DOHH2 (cell line): ENCODE measurements at regions not wholly inside any gene's neighbourhood (a gene's known extent, or its start where the extent isn't known, plus 50 kb on each side); places are given as distances from the start of the nearest gene placed in this dataset.

Source experiments
- H3F3A ChIP-seq: fragments of 200-600 bp; sonication (generic), shearing (Covaris generic); 2 replicates; pipeline ENCODE4 v1.6.0; 2016; ENCODE audit warnings: antibody characterized with exemption, mild to moderate bottlenecking; ENCODE audit not compliant: control insufficient read depth, insufficient read depth
- H3K27ac ChIP-seq: fragments of 200-600 bp; sonication (generic); 2 replicates; pipeline ENCODE4 v1.5.1; 2014; ENCODE audit warnings: low read depth, mild to moderate bottlenecking, low read length, moderate library complexity
- H3K27me3 ChIP-seq: fragments of 200-600 bp; sonication (generic); 2 replicates; pipeline ENCODE4 v1.6.1; 2014; ENCODE audit warnings: mild to moderate bottlenecking, low read length, mixed read lengths; ENCODE audit not compliant: control insufficient read depth
- H3K36me3 ChIP-seq: fragments of 200-600 bp; sonication (generic); 2 replicates; pipeline ENCODE4 v1.6.1; 2014; ENCODE audit warnings: mild to moderate bottlenecking, low read length, moderate library complexity, mixed read lengths; ENCODE audit not compliant: control insufficient read depth
- H3K4me1 ChIP-seq: fragments of 200-600 bp; sonication (generic); 2 replicates; pipeline ENCODE4 v1.6.1; 2014; ENCODE audit warnings: mild to moderate bottlenecking, low read length, mixed read lengths; ENCODE audit not compliant: control insufficient read depth
- H3K4me2 ChIP-seq: fragments of 200-600 bp; sonication (generic); 2 replicates; pipeline ENCODE4 v1.6.0; 2014; ENCODE audit warnings: mild to moderate bottlenecking, low read length, moderate library complexity
- H3K4me3 ChIP-seq: fragments of 200-600 bp; sonication (generic); 2 replicates; pipeline ENCODE4 v1.5.1; 2014; ENCODE audit warnings: mild to moderate bottlenecking, low read length, mixed read lengths
- H3K79me2 ChIP-seq: fragments of 200-600 bp; sonication (generic); 2 replicates; pipeline ENCODE4 v1.6.1; 2014; ENCODE audit warnings: mild to moderate bottlenecking, low read length, mixed read lengths; ENCODE audit not compliant: control insufficient read depth
- H3K9me2 ChIP-seq: fragments of 200-600 bp; sonication (generic); replicated peaks from 2 replicates; pipeline ENCODE4 v1.6.1; 2014; ENCODE audit warnings: mild to moderate bottlenecking, low read length, mixed read lengths; ENCODE audit not compliant: control insufficient read depth
- H3K9me3 ChIP-seq: fragments of 200-600 bp; sonication (generic); 2 replicates; pipeline ENCODE4 v1.6.1; 2014; ENCODE audit warnings: antibody characterized with exemption, low read length, mixed read lengths; ENCODE audit not compliant: control insufficient read depth, insufficient read depth
- H4K20me1 ChIP-seq: fragments of 200-600 bp; sonication (generic); 2 replicates; pipeline ENCODE4 v1.6.0; 2014; ENCODE audit warnings: low read depth, mild to moderate bottlenecking, antibody characterized with exemption, low read length, moderate library complexity; ENCODE audit not compliant: control insufficient read depth, insufficient read depth
- CTCF ChIP-seq: fragments of 200-600 bp; sonication (generic); IDR thresholded peaks from one replicate; pipeline ENCODE4 v1.5.1; 2014; ENCODE audit warnings: antibody characterized with exemption, mild to moderate bottlenecking, low read depth, low read length; ENCODE audit not compliant: poor library complexity, severe bottlenecking
- EZH2phosphoT487 ChIP-seq: fragments of 200-600 bp; sonication (generic); IDR thresholded peaks from 2 replicates; pipeline ENCODE4 v1.6.1; 2017; ENCODE audit warnings: borderline replicate concordance, mild to moderate bottlenecking, antibody characterized with exemption, low read length, moderate library complexity, mixed read lengths

GRCh38 chr2:145484448-145485097 is 964.7 kb upstream of the ZEB2 start:
- no peaks in the 10 kb centered on the region for H3K36me3 ChIP-seq
- H3K4me2 ChIP-seq = no peak overlapping the region
- H3F3A ChIP-seq = no peaks in the 10 kb centered on the region
- TF ChIP-seq EZH2phosphoT487 = no peak
- TF ChIP-seq CTCF = no peak
- H4K20me1 ChIP-seq = no peaks in the 10 kb centered on the region
- no peaks in the 10 kb centered on the region for H3K79me2 ChIP-seq
- H3K4me3 ChIP-seq = no peak overlapping the region
- no peaks in the 10 kb centered on the region for H3K4me1 ChIP-seq
- H3K27me3 ChIP-seq = no peaks in the 10 kb centered on the region
- no peak overlapping the region for H3K27ac ChIP-seq
- no peaks in the 10 kb centered on the region for H3K9me2 ChIP-seq
- peaks cover 4% of the 10 kb centered on the region; the same call in 1 of the 2 replicates for H3K9me3 ChIP-seq

- no peaks in the 10 kb centered on the region for H3K27me3 ChIP-seq
- H3K27ac ChIP-seq = no peak overlapping the region
- H3K36me3 ChIP-seq = no peaks in the 10 kb centered on the region
- H3F3A ChIP-seq = no peaks in the 10 kb centered on the region
- peaks cover 10% of the 10 kb centered on the region; the same call in 1 of the 2 replicates for H3K9me3 ChIP-seq
- H4K20me1 ChIP-seq = no peaks in the 10 kb centered on the region
- no peak overlapping the region for H3K4me2 ChIP-seq
- TF ChIP-seq EZH2phosphoT487 (no peak), CTCF (no peak)
- H3K4me1 ChIP-seq = no peaks in the 10 kb centered on the region
- H3K79me2 ChIP-seq = no peaks in the 10 kb centered on the region
- no peaks in the 10 kb centered on the region for H3K9me2 ChIP-seq
- no peak overlapping the region for H3K4me3 ChIP-seq
Measured at GRCh38 chr2:145483854-145484253, 963.9 kb upstream of the ZEB2 start.

GRCh38 chr2:145481334-145481922 is 961.5 kb upstream of the ZEB2 start:
- H3K9me3 ChIP-seq = peaks cover 18% of the 10 kb centered on the region; the same call in 1 of the 2 replicates
- TF ChIP-seq EZH2phosphoT487 (no peak), CTCF (no peak)
- H3K4me1 ChIP-seq = no peaks in the 10 kb centered on the region
- no peak overlapping the region for H3K4me3 ChIP-seq
- H4K20me1 ChIP-seq = no peaks in the 10 kb centered on the region
- H3K36me3 ChIP-seq = no peaks in the 10 kb centered on the region
- no peaks in the 10 kb centered on the region for H3K27me3 ChIP-seq
- H3K79me2 ChIP-seq = no peaks in the 10 kb centered on the region
- H3F3A ChIP-seq = no peaks in the 10 kb centered on the region
- no peak overlapping the region for H3K27ac ChIP-seq
- H3K4me2 ChIP-seq = no peak overlapping the region
- no peaks in the 10 kb centered on the region for H3K9me2 ChIP-seq
